ENCODE measurements at regions not wholly inside any gene's neighbourhood (a gene's known extent, or its start where the extent isn't known, plus 50 kb on each side); places are given as distances from the start of the nearest gene placed in this dataset.
A peak's percentile ranks its signal among the peaks of the same experiment; 100 is the strongest.

- no peak overlapping the region for H3K4me3 ChIP-seq (ENCODE audit: low read depth, low read length)
- no peak for TF ChIP-seq CTCF (conservative IDR thresholded peaks at IDR 0.05; ENCODE audit: low read depth, low read length)
- DNase-seq (ENCODE audit: low read depth) = no peak
Observed at GRCh38 chr18:2409906-2410305, 161.4 kb downstream of the METTL4 start.

DNA sequence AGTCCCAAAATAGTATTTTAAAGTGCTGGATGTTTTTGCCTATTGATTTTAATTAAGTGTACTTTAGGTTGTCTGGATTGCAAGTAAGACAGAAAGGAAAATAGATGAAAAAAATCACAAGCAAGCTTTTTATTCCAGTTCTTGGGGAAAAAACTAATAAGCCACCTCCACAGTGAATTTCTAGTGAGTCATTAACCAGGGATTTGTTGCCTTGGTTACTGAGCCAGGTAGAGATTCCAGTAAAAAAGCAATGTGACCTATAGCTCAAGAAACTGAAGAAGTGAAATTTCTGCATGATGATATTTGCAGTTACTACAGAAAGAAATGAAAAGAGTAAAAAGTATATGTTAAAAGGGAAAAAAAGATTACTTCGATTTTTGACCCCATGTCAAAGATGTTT is 160.6 kb downstream of the METTL4 start:
- no peak for TF ChIP-seq CTCF (conservative IDR thresholded peaks at IDR 0.05; ENCODE audit: low read depth, low read length)
- peak; percentile 66 for DNase-seq (ENCODE audit: low read depth)
- H3K4me3 ChIP-seq (ENCODE audit: low read depth, low read length) = no peak overlapping the region

DNA sequence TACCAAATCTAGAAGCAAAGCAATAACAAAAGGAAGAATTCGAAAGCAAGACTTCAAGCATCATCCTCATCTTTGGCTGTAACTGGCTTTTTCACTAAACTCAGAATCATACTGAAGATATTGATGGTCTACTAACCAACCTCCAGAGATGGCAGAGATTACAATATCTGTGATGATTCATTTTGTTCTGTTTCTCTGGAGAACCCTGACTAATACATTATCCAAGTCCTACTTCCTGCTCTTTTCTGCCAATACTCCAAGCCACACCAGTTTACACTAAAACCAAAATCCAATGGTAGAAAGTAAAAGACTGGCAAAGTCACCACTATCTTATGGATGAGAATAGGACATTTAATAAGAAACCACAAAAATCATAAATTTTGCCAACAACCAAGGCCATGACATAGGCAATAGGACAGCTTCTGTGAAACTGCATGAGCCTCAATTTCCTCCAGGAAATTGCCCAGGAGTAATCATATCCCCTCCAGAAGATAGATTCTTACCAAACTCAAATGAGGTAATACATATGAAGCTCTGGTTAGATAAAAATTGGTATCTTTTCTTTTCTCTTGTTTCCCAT is 159.8 kb downstream of the METTL4 start:
- TF ChIP-seq CTCF (conservative IDR thresholded peaks at IDR 0.05; ENCODE audit: low read depth, low read length) = no peak

DNA sequence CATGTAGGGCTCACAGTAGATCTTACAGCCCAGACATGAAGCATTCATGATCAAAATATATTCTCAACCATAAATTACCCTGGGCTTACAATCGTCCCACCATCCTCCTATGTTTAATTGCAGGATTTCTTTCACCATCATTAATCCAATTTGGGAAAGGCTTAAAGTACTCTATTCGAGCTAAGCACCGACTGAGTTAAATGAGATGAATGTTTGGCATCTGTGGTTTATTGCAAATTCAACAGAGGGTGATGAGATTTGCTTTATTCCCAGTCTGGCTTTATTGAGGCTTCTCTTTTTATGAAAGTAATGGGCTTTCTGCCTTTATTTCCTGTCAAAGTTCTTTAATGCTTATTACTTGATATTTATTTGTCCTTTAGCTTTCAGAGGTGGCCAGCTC is 159.0 kb downstream of the METTL4 start:
- no peak for TF ChIP-seq CTCF (conservative IDR thresholded peaks at IDR 0.05; ENCODE audit: low read depth, low read length)
- no peak overlapping the region for H3K4me3 ChIP-seq (ENCODE audit: low read depth, low read length)
- no peak for DNase-seq (ENCODE audit: low read depth)

More for the DNA sequence above, 159.8 kb downstream of the METTL4 start:
- no peak overlapping the region for H3K4me3 ChIP-seq (ENCODE audit: low read depth, low read length)
- peak; percentile 52 for DNase-seq (ENCODE audit: low read depth)

DNA sequence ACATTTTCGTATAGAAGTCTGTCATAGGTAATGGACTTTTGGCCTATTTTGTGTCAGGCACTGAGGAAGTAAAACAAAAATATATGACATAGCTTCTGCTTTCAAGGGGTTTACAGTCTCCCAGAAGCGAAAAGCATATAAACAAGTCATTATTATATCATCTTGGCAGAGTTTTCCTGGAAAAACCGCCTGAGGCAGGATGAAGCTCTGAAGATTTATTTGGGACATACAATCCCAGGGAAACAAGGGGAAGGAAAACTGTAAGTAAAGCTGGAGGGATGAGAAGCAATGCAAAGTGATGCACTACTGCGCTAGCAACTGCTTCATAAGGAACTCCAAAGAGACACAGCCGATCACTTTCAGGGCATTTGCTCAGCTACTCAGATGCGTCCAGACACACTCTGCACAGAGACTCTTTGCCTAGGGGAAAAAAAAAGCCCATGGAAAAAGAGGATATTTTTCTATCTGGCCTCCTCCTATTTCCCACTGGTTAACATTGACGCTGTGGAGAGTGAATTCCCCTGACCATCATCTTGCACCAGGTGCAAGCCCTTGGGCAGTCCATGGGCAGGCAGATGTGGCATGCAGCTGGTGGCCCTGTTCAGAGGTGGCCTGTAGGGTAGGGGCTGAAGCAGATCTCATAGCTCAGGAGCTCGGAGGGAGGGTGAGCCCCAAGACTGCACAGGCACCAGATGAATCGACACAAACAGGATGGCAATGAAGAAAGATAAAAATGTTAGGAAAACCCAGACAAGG is 158.1 kb downstream of the METTL4 start:
- TF ChIP-seq CTCF (conservative IDR thresholded peaks at IDR 0.05; ENCODE audit: low read depth, low read length) = no peak
- H3K4me3 ChIP-seq (ENCODE audit: low read depth, low read length) = no peak overlapping the region
- no peak for DNase-seq (ENCODE audit: low read depth)

DNA sequence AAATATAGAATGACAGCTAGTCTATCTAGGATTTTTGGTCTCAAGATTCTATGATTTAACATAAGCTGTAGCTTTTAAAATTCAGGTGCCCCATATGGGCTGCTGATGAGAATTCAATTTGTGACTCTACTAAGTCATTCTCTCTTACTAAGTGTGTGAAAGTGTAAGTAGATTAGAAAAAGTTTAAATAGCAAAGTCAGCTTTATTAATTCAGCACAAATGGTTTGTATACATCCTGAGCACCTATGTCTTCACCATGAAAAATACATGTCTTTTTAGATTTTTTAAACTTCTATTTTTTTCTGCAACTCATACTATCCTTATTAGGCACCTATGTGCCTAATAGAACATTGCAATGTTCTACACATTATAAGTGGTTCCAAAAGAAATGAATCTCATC is 157.1 kb downstream of the METTL4 start:
- TF ChIP-seq CTCF (conservative IDR thresholded peaks at IDR 0.05; ENCODE audit: low read depth, low read length) = no peak
- DNase-seq (ENCODE audit: low read depth) = no peak
- H3K4me3 ChIP-seq (ENCODE audit: low read depth, low read length) = no peak overlapping the region

DNA sequence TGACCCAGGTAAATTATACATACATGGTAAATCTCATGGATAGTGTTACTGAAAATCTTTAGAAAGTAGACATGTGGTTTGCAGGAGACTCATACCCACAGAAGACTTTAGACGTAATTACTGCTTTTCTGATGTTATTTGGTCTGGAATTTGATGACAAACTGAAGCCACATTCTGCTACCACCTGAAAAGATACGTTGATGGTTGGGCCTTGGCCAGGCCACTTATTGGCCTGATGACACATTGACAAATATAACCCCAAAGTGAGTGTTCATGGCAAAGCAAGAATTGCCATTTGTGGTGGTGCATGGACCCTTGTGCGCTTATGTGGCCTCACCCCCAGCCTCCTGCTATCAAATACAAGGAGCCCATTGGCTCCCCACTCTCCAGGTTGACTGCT is 155.6 kb downstream of the METTL4 start:
- no peak overlapping the region for H3K4me3 ChIP-seq (ENCODE audit: low read depth, low read length)
- no peak for TF ChIP-seq CTCF (conservative IDR thresholded peaks at IDR 0.05; ENCODE audit: low read depth, low read length)
- no peak for DNase-seq (ENCODE audit: low read depth)

All from choroid plexus epithelial cell (primary cell).